Panc1 (cell line): ENCODE measurements at regions not wholly inside any gene's neighbourhood (a gene's known extent, or its start where the extent isn't known, plus 50 kb on each side); places are given as distances from the start of the nearest gene placed in this dataset.

Experiments
- ATAC-seq: fragments of 200-7000 bp; cut with Tn5 transposase; 2 replicates; pipeline ENCODE4 v1.9.1; 2020; ENCODE audit warnings: mild to moderate bottlenecking, moderate library complexity
- BruUV-seq: library from RNA; stranded (reverse); fragments of 400-500 nt; replicated peaks from 2 replicates; lab custom pipeline; 2021; lab: Mats Ljungman, UMichigan
- CTCF ChIA-PET: fragments of 300-600 bp; sonication (Branson Sonifier 250); formaldehyde crosslinking; loops from one replicate; lab custom pipeline; 2022; ENCODE audit warnings: antibody characterized with exemption; lab: Charles Lee
- POLR2A ChIA-PET: fragments of 300-600 bp; sonication (Branson Sonifier 250); formaldehyde crosslinking; loops from one replicate; lab custom pipeline; 2022; ENCODE audit warnings: antibody characterized with exemption; lab: Charles Lee
- DNase-seq: peaks from one replicate; pipeline ENCODE4 v3.0.0-alpha.2; 2010; ENCODE audit warnings: low read depth, low spot score
- H3K27ac ChIP-seq: 2 replicates; pipeline ENCODE4 v1.5.1; 2011; ENCODE audit warnings: mild to moderate bottlenecking, low read length, inconsistent platforms
- H3K27me3 ChIP-seq: fragments of 200-500 bp; sonication (Bioruptor generic); 2 replicates; pipeline ENCODE4 v1.6.0; 2014; ENCODE audit warnings: low read length, inconsistent platforms; ENCODE audit not compliant: control insufficient read depth, insufficient read depth
- H3K36me3 ChIP-seq: fragments of 200-500 bp; sonication (Bioruptor generic); 2 replicates; pipeline ENCODE4 v1.5.1; 2014; ENCODE audit warnings: inconsistent platforms, mild to moderate bottlenecking, low read length, moderate library complexity; ENCODE audit not compliant: control insufficient read depth, insufficient read depth
- H3K4me1 ChIP-seq: 2 replicates; pipeline ENCODE4 v1.5.1; 2011; ENCODE audit warnings: inconsistent platforms, mild to moderate bottlenecking, low read length, moderate library complexity; ENCODE audit not compliant: control insufficient read depth, insufficient read depth
- H3K4me3 ChIP-seq, 2 experiments: 2 replicates each; pipeline ENCODE4 v1.5.1; 2011 to 2012; ENCODE audit warnings: low read depth in 2 of 2, low read length in 2 of 2, mild to moderate bottlenecking in 2 of 2, inconsistent platforms in 1 of 2, moderate library complexity in 1 of 2
- H3K9me3 ChIP-seq: fragments of 200-500 bp; sonication (Bioruptor generic); 2 replicates; pipeline ENCODE4 v1.5.1; 2014; ENCODE audit warnings: low read depth, mild to moderate bottlenecking, inconsistent platforms, low read length, moderate library complexity; ENCODE audit not compliant: control insufficient read depth, insufficient read depth
- CTCF ChIP-seq: fragments of 450-650 bp; IDR thresholded peaks from 2 replicates; pipeline ENCODE4 v1.5.1; 2017; ENCODE audit warnings: mild to moderate bottlenecking
- POLR2AphosphoS5 ChIP-seq: IDR thresholded peaks from 2 replicates; pipeline ENCODE4 v1.6.1; 2012; ENCODE audit warnings: mild to moderate bottlenecking, low read depth, low read length, moderate library complexity
- SIN3A ChIP-seq: IDR thresholded peaks from 2 replicates; pipeline ENCODE4 v1.6.1; 2012; ENCODE audit warnings: low read depth, mild to moderate bottlenecking, low read length, moderate library complexity, borderline replicate concordance; ENCODE audit not compliant: insufficient read depth
- TCF7L2 ChIP-seq: IDR thresholded peaks from 2 replicates; pipeline ENCODE4 v1.6.1; 2011; ENCODE audit warnings: mild to moderate bottlenecking, low read depth, low read length, inconsistent platforms
- in situ Hi-C: cut with HindIII; loops from 2 replicates; pipeline ENCODE4 v1.10.0; 2016; ENCODE audit warnings: low sequenced_read_pairs, low pct_unique_long_range_greater_than_20kb
- intact Hi-C: fragments of 100-400 bp; cut with micrococcal nuclease; formaldehyde crosslinking; loops from one replicate; pipeline ENCODE4 v1.10.0; 2022; ENCODE audit not compliant: unreplicated experiment
- TF ChIP-seq, protein P1 (sequence below), 2 experiments: IDR thresholded peaks; 2 replicates each; pipeline ENCODE4 v1.6.1; 2011 to 2012; ENCODE audit warnings: low read depth in 2 of 2, control low read depth in 1 of 2, low read length in 1 of 2, mild to moderate bottlenecking in 1 of 2, moderate library complexity in 1 of 2; ENCODE audit not compliant: insufficient read depth in 1 of 2

DNA sequence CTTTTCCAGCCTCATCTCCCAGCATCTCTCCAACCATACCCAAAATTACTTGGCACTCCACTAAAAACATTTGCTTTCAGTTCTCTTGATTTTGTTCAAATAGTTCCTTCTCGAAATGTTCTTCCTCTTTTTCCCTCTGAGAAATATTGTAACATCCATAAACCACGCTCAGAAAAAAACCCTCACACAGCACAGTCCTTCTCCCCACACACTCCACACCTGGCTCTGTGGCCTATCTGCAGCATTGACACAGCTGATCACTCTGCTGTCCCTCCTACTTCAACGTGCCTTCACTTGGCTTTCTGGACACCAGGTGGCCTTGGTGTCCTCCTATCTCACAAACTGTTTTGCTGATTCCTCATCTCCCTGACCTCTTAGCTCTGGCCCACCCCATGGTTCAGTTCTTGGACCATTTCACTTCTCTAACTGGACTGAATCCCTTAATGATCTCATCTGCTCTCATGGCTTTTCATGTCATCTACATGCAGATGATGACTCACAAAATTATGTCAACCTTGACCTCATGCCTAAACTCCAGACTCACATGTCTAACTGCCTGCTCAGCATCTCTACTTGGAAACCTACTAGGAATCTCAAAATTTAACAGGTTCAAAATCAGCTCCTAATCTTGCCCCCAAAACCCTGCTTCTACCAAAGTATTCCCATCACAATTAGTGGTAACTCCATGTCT is 93.3 kb downstream of the TRIM42 start:
- Histone ChIP-seq H3K9me3 (no peaks in the 10 kb centered on the region), H3K4me1 (no peaks in the 10 kb centered on the region), H3K36me3 (no peaks in the 10 kb centered on the region), H3K27me3 (0 out of 2 replicates have a peak, but pooled peaks cover 2% of the 10 kb centered on the region), H3K27ac (no peak overlapping the region), H3K4me3 (no peak overlapping the region)
- ChIA-PET POLR2A (no interaction called here), CTCF (no interaction called here)
- intact Hi-C loops (no loop called here), in situ Hi-C loops (no loop called here)
- ATAC-seq (no peak), DNase-seq (no peak)
- no peak for TF ChIP-seq CTCF
- no TSS peak for BruUV-seq

- Histone ChIP-seq H3K36me3 (no peaks in the 10 kb centered on the region), H3K9me3 (no peaks in the 10 kb centered on the region), H3K27me3 (no peaks in the 10 kb centered on the region), H3K4me1 (no peaks in the 10 kb centered on the region), H3K4me3 (no peak overlapping the region), H3K27ac (no peak overlapping the region)
- TF ChIP-seq SIN3A (no peak), CTCF (no peak), POLR2AphosphoS5 (no peak), TCF7L2 (no peak)
- TF ChIP-seq, protein P1, sequence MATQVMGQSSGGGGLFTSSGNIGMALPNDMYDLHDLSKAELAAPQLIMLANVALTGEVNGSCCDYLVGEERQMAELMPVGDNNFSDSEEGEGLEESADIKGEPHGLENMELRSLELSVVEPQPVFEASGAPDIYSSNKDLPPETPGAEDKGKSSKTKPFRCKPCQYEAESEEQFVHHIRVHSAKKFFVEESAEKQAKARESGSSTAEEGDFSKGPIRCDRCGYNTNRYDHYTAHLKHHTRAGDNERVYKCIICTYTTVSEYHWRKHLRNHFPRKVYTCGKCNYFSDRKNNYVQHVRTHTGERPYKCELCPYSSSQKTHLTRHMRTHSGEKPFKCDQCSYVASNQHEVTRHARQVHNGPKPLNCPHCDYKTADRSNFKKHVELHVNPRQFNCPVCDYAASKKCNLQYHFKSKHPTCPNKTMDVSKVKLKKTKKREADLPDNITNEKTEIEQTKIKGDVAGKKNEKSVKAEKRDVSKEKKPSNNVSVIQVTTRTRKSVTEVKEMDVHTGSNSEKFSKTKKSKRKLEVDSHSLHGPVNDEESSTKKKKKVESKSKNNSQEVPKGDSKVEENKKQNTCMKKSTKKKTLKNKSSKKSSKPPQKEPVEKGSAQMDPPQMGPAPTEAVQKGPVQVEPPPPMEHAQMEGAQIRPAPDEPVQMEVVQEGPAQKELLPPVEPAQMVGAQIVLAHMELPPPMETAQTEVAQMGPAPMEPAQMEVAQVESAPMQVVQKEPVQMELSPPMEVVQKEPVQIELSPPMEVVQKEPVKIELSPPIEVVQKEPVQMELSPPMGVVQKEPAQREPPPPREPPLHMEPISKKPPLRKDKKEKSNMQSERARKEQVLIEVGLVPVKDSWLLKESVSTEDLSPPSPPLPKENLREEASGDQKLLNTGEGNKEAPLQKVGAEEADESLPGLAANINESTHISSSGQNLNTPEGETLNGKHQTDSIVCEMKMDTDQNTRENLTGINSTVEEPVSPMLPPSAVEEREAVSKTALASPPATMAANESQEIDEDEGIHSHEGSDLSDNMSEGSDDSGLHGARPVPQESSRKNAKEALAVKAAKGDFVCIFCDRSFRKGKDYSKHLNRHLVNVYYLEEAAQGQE (IDR thresholded peaks at IDR 0.05; ENCODE audit: insufficient read depth in 1 of 2, low read depth in 2 of 2, low read length in 1 of 2), result no peak
- CTCF ChIA-PET, result no interaction called here
- intact Hi-C loops, result no loop called here
- POLR2A ChIA-PET, result no interaction called here
- no peak for DNase-seq
- in situ Hi-C loops, result no loop called here
- ATAC-seq, result no peak
- BruUV-seq, result no TSS peak
These were observed 99.9 kb downstream of the TRIM42 start for GRCh38 chr3:140777631-140778233.
